ENCODE measurements at regions not wholly inside any gene's neighbourhood (a gene's known extent, or its start where the extent isn't known, plus 50 kb on each side); places are given as distances from the start of the nearest gene placed in this dataset.

DNA sequence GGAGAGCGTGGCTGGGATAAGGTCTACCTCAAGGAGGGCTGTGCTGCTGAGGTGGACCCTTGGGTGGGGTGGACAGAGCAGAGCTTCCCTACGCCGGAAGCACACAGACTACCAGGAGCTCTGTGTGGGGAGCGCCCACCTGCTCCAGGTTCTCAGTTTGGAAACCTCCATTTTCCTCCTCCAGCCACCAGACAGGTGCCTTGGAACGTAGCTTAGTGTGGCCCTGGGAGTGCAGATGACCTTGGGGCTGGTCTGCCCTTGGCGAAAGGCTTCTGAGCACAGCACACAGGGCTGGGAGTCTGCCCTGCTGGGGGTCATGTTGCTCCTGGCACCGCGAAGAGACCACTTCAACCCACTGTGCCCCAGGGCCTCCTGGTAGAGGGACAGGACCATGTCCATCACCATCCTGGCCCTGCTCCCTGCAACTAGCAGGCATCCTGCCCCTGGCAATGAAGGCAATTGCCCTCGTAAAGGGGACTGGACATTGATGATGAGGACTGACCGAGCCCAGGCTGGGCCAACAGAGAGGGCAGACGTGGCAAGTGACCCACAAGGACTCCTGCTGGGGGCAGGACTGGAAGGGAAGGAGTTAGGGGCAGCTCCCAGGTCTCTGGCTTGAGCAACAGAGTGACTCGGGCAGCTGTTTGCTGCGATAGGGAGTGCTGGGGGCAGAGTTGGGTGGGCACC is 214.7 kb downstream of the CYP26B1 start:
- TF ChIP-seq, protein P1, sequence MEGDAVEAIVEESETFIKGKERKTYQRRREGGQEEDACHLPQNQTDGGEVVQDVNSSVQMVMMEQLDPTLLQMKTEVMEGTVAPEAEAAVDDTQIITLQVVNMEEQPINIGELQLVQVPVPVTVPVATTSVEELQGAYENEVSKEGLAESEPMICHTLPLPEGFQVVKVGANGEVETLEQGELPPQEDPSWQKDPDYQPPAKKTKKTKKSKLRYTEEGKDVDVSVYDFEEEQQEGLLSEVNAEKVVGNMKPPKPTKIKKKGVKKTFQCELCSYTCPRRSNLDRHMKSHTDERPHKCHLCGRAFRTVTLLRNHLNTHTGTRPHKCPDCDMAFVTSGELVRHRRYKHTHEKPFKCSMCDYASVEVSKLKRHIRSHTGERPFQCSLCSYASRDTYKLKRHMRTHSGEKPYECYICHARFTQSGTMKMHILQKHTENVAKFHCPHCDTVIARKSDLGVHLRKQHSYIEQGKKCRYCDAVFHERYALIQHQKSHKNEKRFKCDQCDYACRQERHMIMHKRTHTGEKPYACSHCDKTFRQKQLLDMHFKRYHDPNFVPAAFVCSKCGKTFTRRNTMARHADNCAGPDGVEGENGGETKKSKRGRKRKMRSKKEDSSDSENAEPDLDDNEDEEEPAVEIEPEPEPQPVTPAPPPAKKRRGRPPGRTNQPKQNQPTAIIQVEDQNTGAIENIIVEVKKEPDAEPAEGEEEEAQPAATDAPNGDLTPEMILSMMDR (conservative IDR thresholded peaks at IDR 0.05; ENCODE audit: low read depth, low read length): no peak
- no peak overlapping the region for H3K4me3 ChIP-seq (ENCODE audit: low read length)
- DNase-seq (ENCODE audit: low read depth): no peak

DNA sequence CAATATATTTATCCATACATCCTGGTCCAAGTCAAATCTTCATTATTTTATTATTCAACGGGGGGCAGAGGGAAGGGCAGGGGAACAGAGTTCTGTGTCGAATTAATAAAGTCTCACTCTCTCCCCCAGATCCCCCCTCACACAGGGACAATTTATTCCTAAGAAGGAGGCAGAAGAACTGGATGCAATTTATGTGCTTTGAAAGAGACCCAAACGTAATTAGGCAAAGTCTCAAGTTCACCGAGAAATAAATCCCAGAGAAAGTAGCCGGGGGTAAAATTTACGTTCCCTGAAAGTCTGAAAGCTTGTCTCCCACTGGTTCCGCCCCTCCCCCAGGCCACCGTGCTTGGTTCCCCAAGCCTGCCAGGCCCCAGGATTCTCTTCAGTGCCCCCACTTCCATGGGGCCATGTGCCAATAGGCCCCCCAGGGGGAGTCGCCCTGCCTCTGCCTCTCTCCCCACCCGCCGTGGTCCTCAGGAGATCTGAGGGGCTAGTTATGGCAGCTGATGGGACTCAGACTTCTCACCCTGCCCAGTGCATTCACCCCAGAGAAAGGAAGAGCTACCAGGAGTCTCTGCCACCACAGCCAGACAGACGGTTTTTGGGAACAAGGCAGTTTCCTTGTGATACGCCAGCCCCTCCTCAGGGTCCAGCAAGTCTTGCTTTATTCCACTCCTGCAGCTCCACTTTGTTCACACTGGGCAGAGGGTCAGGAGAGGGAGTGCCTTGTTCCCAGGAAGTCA is 215.5 kb downstream of the CYP26B1 start:
- no peak overlapping the region for H3K4me3 ChIP-seq (ENCODE audit: low read length)
- TF ChIP-seq, protein P1 (conservative IDR thresholded peaks at IDR 0.05; ENCODE audit: low read depth, low read length): no peak

DNA sequence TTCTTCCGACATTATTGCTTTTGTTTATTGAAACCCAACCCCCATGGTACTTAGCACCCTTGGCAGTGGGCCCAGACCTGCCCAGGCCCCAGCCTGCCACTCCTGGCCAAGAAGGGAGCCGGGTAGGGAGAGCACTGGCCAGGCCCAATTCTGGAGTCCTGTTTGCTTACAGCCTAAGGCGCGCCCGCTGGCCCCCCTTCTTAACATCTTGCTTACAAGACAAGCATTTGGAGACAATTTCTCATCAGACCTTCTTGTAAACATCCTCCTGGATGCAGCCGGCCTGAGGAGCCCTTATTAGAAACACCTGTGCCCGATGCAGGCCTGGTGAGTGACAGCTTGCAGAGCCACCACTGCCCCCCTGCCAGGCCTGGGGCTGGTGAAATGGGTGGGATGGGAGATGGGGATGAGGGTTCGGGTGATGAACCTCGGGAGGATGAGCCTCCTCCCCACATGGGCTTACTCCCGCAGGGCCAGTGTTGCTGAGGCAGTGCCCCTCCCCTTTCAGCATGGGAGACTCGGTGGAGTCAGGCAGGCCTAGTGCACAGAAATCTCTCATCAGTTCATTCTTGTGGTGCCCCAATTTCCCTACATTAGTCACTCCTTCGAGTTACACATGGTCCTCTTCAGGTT is 217.5 kb downstream of the CYP26B1 start:
- TF ChIP-seq, protein P1 (conservative IDR thresholded peaks at IDR 0.05; ENCODE audit: low read depth, low read length): no peak
- DNase-seq (ENCODE audit: low read depth): no peak

More for the DNA sequence above, 215.5 kb downstream of the CYP26B1 start:
- DNase-seq (ENCODE audit: low read depth): no peak

DNA sequence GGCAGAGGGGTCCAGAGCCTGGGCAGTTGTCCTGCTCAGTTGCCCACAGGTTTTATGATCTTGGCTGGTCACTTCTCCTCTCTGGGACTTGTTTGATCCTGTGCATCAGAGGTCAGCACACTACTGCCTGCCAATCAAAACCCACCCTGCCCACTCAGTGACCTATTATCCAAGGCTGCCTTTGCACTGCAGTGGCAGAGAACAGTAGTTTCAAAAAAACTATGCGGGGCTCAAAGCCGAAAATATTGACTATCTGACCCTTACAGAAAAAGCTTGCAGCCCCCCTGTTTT is 218.2 kb downstream of the CYP26B1 start:
- no peak for DNase-seq (ENCODE audit: low read depth)
- H3K4me3 ChIP-seq (ENCODE audit: low read length): no peak overlapping the region
- TF ChIP-seq, protein P1 (conservative IDR thresholded peaks at IDR 0.05; ENCODE audit: low read depth, low read length): no peak

More for the DNA sequence above, 217.5 kb downstream of the CYP26B1 start:
- no peak overlapping the region for H3K4me3 ChIP-seq (ENCODE audit: low read length)

DNA sequence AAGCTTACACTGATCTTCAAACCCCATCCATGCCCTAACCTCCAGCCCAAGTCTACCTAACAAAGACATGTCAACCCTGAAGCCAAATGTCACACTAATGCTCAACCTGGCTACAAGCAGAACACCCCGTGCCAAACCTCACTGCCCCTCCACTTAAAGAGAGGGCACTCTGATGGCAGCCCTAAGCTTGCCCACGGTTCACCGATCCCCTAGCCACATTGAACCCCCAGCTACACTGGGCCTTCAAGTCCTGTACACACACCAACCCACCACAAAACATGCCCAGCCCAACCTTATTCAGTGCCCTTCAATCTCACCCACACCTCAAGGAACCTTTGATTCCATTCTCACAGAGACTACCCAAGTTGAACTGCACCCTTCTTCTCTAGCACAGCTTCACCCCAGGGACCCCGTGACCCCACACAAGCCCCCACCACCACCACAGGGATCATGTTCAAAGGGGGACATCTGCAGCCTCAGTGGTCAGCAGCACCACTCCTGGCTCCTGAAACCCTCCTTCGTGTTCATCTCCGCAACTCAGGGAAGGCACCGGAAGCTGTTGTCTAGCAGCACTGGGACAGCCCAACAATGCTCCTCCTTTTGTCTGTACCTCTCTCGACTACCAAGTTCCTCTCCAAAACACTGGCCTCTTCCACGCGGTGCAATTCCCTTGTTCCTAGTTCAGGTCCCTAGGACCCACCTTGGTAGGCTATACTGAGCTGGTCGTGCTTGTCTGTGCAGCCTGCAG is 218.8 kb downstream of the CYP26B1 start:
- DNase-seq (ENCODE audit: low read depth): no peak
- no peak overlapping the region for H3K4me3 ChIP-seq (ENCODE audit: low read length)
- TF ChIP-seq, protein P1 (conservative IDR thresholded peaks at IDR 0.05; ENCODE audit: low read depth, low read length): no peak

DNA sequence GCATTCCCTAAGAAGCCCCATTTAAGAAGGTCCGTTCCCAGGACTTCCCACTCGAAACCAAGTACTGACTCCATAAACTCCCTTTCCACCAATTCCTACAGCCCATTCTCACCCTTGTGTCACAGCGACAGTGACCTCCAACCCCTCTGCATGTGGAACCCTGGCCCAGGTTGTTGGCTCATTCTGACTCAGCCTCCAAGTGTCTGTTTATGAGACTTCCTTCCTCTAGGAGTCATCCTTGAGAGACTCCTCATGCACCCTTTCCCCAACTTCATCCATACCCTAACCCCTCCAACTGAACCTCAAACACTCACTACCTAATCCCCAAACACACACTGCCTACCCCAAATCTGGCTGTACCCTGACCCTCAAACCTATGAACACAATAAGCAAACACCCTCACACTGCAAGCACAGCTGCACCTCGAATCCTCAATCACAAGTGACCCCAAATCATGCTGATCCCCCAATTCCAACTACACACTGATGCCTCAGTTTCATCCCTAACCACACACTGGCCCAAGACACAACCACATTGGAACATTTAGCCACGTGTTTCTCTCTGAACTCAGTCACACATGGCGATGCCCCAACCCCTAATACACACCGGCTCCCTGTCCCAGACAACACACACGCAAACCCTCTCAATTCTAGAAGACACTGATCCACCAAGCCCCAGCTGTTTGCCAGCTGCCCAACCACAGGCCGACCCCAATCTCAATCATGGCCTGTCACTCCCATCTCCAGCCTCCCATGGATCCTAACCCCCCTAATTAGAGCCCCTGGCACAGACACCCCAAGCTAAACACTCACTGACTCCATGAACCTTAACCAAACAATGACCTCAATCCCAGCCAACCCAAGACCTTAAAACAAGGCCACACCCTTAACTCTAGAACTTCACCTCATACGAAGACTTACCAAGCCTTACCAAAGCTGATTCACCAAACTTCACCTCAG is 219.6 kb downstream of the CYP26B1 start:
- no peak for DNase-seq (ENCODE audit: low read depth)
- TF ChIP-seq, protein P1 (conservative IDR thresholded peaks at IDR 0.05; ENCODE audit: low read depth, low read length): no peak
- no peak overlapping the region for H3K4me3 ChIP-seq (ENCODE audit: low read length)

All from retinal pigment epithelial cell (primary cell).